Stimulated activated memory B cell treated with anti-CD40 and anti-IgM and Interleukin-4, amounts not matched to agents 10 μg/mL and 1 μg/mL and 100 μg/mL, for 72 hours (primary cell): ENCODE measurements at regions not wholly inside any gene's neighbourhood (a gene's known extent, or its start where the extent isn't known, plus 50 kb on each side); places are given as distances from the start of the nearest gene placed in this dataset.
"Not testable (repeated sequence)": the region's sequence is repeated elsewhere in the genome, so short reads cannot be mapped to it uniquely, and the experiment has no call there.

Experiments
- ATAC-seq: fragments of 150-1000 bp; cut with Tn5 transposase; 2 replicates; pipeline ENCODE4 v1.10.0; 2021
- H3K27ac Mint-ChIP-seq: one replicate; pipeline ENCODE4 v1.8.0; 2022; ENCODE audit warnings: mild to moderate bottlenecking, mixed read lengths
- H3K27me3 Mint-ChIP-seq: one replicate; pipeline ENCODE4 v1.8.0; 2022; ENCODE audit warnings: mixed read lengths
- H3K36me3 Mint-ChIP-seq: one replicate; pipeline ENCODE4 v1.8.0; 2022; ENCODE audit warnings: mixed read lengths
- H3K4me1 Mint-ChIP-seq: one replicate; pipeline ENCODE4 v1.8.0; 2022; ENCODE audit warnings: mixed read lengths
- H3K4me3 Mint-ChIP-seq: one replicate; pipeline ENCODE4 v1.8.0; 2022; ENCODE audit warnings: mild to moderate bottlenecking, moderate library complexity, mixed read lengths
- H3K9me3 Mint-ChIP-seq: one replicate; pipeline ENCODE4 v1.8.0; 2022; ENCODE audit warnings: mixed read lengths

DNA sequence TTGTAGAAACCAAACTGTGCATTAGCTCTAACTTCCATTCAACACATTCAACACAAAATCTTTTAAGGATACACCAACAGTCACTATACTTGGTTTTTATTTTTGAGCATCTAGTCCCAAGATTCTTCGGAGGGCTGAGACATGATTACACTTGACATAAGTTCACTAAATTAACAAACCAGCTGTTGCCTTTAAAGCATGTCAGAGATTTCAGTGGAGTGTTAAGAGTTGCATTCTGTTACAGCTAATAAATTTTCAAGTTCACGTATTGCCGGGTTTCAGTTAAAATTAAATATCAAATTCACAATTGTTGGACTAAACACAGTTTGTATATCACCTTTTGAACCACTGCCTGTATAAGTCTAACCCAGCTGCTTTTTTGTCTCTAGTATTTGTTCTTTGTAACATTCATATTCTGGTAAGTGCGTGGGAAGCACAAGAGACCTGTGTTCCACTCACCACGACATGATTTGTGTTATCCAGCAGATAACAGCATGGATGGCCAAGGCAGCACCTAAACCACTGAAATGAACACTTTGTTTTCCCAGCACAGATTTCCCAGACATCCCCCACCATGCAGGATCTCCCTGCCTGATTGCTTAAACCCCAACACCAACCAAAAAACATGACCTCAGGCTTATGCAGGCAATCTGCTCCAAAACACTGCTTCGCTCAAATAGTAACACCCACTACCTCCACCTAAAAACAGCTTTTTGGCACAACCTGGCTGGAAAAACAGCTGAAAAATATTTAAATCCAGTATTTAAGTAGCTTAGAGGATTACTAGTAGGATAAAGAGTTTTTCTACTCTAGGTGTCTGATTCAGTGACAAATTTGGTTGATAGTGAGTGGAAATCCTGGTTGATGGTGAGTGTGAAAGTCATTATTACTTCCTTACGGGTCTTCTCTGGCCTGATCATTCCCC, 286.5 kb upstream of the NT5E start:
- Mint-ChIP-seq H3K36me3 (no peaks in the 10 kb centered on the region), H3K9me3 (no peaks in the 10 kb centered on the region), H3K4me1 (no peaks in the 10 kb centered on the region), H3K27me3 (no peaks in the 10 kb centered on the region), H3K4me3 (no peak overlapping the region), H3K27ac (no peak overlapping the region)
- ATAC-seq: no peak

DNA sequence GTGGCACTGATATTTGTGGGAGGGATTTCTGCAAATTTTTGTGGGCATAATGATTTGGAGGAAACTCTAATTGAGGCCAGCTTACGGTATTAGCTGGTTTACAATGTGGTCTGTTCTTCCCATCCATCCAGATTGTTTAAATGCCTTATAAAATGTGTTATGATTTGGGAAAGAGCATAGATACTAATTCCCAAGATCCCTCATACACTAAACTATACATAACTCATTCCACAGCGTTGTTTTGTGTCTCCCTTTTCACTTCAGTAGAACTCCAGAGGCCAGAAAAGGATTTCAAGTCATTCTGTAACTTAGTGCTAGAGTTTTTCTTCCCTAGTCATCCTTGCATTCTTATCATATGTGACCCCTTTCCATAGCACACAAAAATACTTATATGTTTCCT, 292.6 kb upstream of the NT5E start:
- H3K9me3 Mint-ChIP-seq: peaks cover 3% of the 10 kb centered on the region

DNA sequence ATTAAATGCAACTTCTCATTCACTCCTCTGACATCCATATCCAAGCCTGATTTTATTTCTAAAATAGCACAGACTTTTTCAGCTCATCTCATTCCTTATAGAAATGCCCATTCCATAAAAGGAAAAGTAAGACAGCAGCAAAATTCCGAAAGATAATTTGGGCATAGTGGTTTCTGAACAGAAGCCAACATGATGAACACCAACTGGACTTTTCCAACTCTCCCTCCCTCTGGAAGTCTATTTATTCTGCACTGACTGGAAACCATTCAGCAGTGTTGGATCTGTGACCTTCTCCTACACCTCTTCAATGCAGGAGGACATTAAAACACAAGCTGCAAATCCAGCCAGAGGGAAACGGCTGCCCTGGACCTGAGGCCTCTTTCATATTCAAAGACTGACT, 306.2 kb upstream of the NT5E start:
- ATAC-seq: no peak
- no peak overlapping the region for H3K4me3 Mint-ChIP-seq
- no peaks in the 10 kb centered on the region for H3K4me1 Mint-ChIP-seq
- peaks cover 10% of the 10 kb centered on the region for H3K9me3 Mint-ChIP-seq
- no peak overlapping the region for H3K27ac Mint-ChIP-seq
- H3K36me3 Mint-ChIP-seq: no peaks in the 10 kb centered on the region
- no peaks in the 10 kb centered on the region for H3K27me3 Mint-ChIP-seq

More for the DNA sequence above, 292.6 kb upstream of the NT5E start:
- Mint-ChIP-seq H3K27ac (no peak overlapping the region), H3K4me3 (no peak overlapping the region), H3K4me1 (no peaks in the 10 kb centered on the region), H3K27me3 (no peaks in the 10 kb centered on the region), H3K36me3 (no peaks in the 10 kb centered on the region)
- no peak for ATAC-seq

DNA sequence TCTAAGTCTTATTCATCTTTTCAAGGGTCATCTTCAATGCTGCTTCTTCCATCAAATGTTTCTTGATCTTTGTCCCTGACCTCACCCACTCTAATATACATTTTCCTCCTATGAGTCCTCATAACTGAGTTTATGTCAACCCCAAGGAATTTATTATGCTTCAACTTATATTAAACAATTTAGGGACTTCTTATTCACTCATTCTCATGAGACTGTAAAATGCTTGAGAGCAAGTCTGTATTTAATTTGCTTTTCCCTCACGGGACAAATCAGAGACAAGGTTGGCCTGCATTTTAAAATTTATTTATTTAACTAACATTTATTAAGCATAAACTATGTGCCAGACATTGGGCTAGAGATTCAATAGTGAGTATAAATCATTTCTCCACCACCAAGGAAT, 312.0 kb upstream of the NT5E start:
- no peaks in the 10 kb centered on the region for H3K36me3 Mint-ChIP-seq
- H3K4me3 Mint-ChIP-seq: no peak overlapping the region
- ATAC-seq: no peak
- no peaks in the 10 kb centered on the region for H3K4me1 Mint-ChIP-seq
- H3K27me3 Mint-ChIP-seq: no peaks in the 10 kb centered on the region
- H3K9me3 Mint-ChIP-seq: no peaks in the 10 kb centered on the region
- no peak overlapping the region for H3K27ac Mint-ChIP-seq

DNA sequence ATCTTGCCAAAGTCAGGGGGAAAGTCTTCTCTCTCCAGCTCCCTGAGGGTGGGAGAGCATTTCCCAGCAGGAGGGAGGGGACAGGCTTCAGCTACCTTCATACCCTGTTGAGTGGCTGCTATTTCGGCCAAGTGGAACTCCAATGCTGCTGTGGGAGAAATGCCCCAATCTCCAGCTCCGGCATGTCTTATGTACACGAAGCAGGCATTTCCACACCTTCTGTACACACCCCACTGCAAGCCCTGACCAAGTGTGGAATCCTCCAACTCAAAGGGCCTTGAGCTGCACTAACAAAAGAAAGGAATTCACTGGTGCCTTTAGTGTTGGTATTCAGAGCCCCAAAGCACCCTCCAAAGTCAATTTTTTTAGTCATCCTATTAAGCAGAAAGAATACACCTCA, 313.6 kb upstream of the NT5E start:
- Mint-ChIP-seq H3K36me3 (no peaks in the 10 kb centered on the region), H3K27me3 (no peaks in the 10 kb centered on the region), H3K9me3 (no peaks in the 10 kb centered on the region), H3K4me1 (no peaks in the 10 kb centered on the region), H3K4me3 (no peak overlapping the region), H3K27ac (no peak overlapping the region)
- ATAC-seq: no peak

DNA sequence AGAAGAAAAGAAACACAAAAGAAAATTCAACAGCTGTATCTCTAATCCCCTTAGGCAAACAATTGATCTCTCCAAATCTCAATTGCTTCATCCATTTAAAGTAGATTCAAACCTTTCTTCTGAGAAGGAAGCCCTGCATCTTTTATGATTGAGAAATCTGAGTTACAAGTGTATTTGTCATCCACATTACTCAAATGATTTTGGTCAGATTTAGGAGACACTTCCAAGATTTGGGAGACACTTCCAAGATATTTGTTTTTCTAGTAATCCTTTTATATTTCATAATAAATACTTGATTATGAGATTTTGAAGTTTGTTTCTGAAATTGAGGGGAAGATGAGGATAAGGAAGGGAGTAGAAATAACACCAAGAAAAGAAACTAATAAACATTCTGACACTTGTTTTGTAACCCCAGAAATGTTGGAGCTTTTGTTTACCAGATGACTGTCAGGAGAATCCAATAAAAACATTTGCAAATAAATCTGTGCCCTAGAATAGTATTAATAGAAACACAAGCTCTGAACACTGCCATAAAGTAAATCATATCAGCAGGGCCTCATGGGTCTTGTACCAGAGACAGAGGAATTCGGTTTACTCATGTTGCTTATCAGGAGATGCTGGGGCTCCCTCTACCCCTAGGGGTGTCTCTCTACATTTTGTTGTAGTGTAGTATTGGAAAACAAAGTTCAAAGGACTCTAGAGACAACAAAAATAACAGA, 314.3 kb upstream of the NT5E start:
- no peaks in the 10 kb centered on the region for H3K36me3 Mint-ChIP-seq
- H3K4me1 Mint-ChIP-seq: no peaks in the 10 kb centered on the region
- no peak overlapping the region for H3K27ac Mint-ChIP-seq
- no peak overlapping the region for H3K4me3 Mint-ChIP-seq
- H3K27me3 Mint-ChIP-seq: no peaks in the 10 kb centered on the region
- no peak for ATAC-seq
- H3K9me3 Mint-ChIP-seq: no peaks in the 10 kb centered on the region

DNA sequence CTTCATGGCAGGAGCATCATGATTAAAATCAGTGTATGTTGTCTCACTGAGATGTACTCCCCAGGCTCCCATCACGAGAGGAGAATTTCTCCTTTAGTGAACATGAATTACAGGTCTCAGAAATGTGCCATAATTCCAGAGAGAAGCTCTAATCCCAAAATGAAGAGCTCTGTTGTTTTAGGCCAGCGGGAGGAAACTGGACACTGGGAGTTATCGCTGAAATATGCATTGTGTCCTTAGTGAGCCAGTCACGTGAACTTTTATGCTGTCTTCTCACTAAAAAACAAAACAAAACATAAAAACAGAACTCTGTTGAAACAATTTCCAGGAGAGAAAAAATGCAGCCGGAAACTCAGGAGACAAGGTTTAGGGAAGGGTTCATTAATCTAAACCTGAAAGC, 315.7 kb upstream of the NT5E start:
- ATAC-seq: no peak
- no peaks in the 10 kb centered on the region for H3K9me3 Mint-ChIP-seq
- H3K4me1 Mint-ChIP-seq: no peaks in the 10 kb centered on the region
- no peaks in the 10 kb centered on the region for H3K27me3 Mint-ChIP-seq
- H3K36me3 Mint-ChIP-seq: no peaks in the 10 kb centered on the region
- H3K27ac Mint-ChIP-seq: no peak overlapping the region
- no peak overlapping the region for H3K4me3 Mint-ChIP-seq

DNA sequence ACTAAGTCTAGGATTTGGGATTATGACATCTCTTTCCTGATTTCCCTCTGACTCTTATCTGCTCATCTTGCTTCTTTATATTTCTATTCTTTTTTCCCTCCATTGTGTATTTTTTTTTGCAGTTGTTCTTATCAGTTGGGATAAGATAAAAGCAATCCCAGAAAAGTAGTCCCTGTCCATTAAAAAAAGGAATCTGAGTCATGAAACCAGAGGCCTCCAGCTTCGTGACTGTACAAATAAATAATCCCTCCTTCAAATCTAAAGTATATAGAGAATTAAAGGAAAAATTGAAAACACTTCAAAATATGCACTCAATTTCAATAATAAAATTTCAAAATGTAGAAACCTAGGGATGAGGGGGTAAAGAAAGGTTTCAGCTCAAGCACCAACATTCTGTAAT, 317.8 kb upstream of the NT5E start:
- no peak for ATAC-seq
- Mint-ChIP-seq H3K36me3 (no peaks in the 10 kb centered on the region), H3K4me3 (no peak overlapping the region), H3K4me1 (no peaks in the 10 kb centered on the region), H3K27me3 (no peaks in the 10 kb centered on the region), H3K9me3 (no peaks in the 10 kb centered on the region), H3K27ac (no peak overlapping the region)

DNA sequence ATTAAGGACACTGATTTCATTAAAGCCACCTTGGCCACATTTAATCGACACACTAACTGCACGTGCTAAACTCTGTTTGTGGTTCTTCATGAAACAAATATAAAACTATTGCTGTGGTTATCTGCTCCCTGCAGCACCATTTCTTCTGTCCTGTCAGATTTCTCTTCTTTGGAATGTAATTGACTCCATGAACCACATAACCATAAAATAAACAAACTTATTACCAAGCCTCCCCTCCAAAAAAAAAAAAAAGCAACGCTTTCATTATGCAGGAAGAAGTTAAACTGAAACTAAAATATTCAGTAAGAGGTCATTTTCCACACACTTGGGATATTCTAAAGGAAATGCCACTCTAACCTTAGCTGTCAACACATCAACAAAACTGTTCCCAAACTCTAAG, 319.1 kb upstream of the NT5E start:
- Mint-ChIP-seq H3K4me3 (no peak overlapping the region), H3K9me3 (no peaks in the 10 kb centered on the region), H3K27ac (no peak overlapping the region), H3K4me1 (no peaks in the 10 kb centered on the region), H3K36me3 (no peaks in the 10 kb centered on the region), H3K27me3 (no peaks in the 10 kb centered on the region)
- ATAC-seq: no peak

DNA sequence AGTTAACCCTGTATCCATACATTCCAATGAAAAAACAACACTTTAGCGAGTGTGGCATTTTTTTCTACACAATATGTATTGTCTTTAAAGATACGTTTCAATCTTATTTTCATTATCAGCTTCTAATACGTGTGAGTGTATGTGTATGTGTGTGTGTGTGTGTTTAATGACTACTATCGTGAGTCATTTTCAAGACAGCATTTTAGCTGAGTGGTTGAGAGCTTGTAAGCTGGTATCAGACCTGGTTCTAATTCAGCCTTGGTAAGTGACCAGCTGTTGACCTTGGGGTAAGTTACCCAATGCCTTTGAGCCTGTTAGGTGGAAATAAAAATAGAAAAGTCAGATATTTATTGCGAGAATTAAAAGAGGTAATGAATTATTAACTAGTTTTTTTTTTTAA, 320.0 kb upstream of the NT5E start:
- no peaks in the 10 kb centered on the region for H3K36me3 Mint-ChIP-seq
- H3K4me1 Mint-ChIP-seq: no peaks in the 10 kb centered on the region
- H3K4me3 Mint-ChIP-seq: no peak overlapping the region
- no peak for ATAC-seq
- no peak overlapping the region for H3K27ac Mint-ChIP-seq
- H3K27me3 Mint-ChIP-seq: no peaks in the 10 kb centered on the region
- no peaks in the 10 kb centered on the region for H3K9me3 Mint-ChIP-seq

DNA sequence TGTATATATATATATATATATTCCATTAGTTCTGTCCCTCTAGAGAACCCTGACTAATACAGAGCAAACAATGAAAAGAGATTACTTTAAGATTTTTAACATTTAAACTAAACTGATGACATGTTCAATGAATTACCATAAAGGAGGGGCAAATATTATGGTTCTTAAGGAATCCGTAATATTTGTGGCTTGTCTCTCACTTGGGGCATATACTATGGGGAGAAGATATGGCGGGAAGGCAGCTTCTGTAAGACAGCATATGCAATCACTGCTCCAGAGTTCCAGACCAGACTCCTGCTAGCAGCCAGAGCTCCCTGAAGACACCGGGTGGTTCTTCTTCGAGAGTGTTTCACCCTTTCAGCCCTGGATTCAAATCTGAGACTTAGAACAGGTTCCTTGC, 321.1 kb upstream of the NT5E start:
- ATAC-seq: no peak
- Mint-ChIP-seq H3K4me3 (no peak overlapping the region), H3K27ac (no peak overlapping the region), H3K27me3 (no peaks in the 10 kb centered on the region), H3K9me3 (no peaks in the 10 kb centered on the region), H3K4me1 (no peaks in the 10 kb centered on the region), H3K36me3 (no peaks in the 10 kb centered on the region)

DNA sequence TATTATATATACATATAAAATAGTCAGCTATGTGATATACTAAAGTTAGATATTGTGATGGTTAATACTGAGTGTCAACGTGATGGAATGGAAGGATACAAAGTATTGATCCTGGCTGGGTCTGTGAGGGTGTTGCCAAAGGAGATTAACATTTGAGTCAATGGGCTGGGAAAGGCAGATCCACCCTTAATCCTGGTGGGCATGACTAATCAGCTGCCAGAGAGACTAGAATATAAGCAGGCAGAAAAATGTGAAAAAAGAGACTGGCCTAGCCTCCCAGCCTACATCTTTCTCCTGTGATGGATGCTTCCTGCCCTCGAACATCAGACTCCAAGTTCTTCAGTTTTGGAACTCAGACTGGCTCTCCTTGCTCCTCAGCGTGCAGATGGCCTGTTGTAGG, 321.6 kb upstream of the NT5E start:
- H3K4me1 Mint-ChIP-seq, H3K27ac Mint-ChIP-seq, H3K4me3 Mint-ChIP-seq, H3K27me3 Mint-ChIP-seq, ATAC-seq, H3K36me3 Mint-ChIP-seq, H3K9me3 Mint-ChIP-seq: not testable (repeated sequence)

DNA sequence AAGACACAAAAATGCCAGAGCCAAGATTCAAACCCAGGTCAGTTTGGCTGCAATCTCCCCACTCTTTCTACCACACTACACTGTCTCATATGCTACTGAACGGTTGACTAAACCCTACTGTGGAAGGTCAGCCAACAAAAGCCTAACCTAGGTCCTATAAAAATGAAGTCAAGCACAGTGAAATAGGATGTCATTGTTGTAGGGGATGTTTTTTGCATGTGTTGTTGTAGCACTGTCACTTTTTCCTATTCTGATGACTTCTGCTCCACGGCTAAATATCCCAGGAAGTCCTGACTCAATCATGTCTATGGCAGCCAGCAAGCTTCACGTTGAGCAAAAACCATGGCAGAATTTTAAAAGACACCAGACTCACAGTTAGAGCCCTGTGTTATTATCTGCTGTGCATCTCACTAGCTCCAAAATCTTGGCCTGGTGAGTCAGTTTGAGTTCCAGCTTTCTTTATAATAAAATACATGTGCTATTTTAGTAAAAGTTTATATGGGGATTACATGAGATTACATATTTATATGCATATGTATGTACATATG, 322.1 kb upstream of the NT5E start:
- Mint-ChIP-seq H3K36me3 (no peaks in the 10 kb centered on the region), H3K27ac (no peak overlapping the region), H3K4me1 (no peaks in the 10 kb centered on the region), H3K9me3 (no peaks in the 10 kb centered on the region), H3K27me3 (no peaks in the 10 kb centered on the region), H3K4me3 (no peak overlapping the region)
- ATAC-seq: no peak

DNA sequence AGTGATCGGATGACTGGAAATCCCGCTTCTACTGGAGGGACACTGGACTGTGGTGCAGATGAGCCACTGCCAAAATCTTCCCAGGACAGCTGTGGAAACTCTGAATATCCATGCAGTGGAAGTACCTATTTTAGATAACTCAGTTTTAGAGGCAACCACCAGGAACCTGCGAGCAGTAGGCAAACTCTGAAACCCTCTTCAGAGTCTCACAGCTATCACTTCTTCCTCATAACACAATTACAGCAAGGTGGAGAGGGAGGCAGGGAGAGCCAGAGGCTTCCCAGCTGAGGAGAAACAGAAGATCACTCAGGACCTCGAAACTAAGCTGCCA, 322.8 kb upstream of the NT5E start:
- no peaks in the 10 kb centered on the region for H3K4me1 Mint-ChIP-seq
- H3K27ac Mint-ChIP-seq: no peak overlapping the region
- H3K9me3 Mint-ChIP-seq: no peaks in the 10 kb centered on the region
- no peaks in the 10 kb centered on the region for H3K36me3 Mint-ChIP-seq
- no peaks in the 10 kb centered on the region for H3K27me3 Mint-ChIP-seq
- H3K4me3 Mint-ChIP-seq: no peak overlapping the region
- ATAC-seq: no peak

DNA sequence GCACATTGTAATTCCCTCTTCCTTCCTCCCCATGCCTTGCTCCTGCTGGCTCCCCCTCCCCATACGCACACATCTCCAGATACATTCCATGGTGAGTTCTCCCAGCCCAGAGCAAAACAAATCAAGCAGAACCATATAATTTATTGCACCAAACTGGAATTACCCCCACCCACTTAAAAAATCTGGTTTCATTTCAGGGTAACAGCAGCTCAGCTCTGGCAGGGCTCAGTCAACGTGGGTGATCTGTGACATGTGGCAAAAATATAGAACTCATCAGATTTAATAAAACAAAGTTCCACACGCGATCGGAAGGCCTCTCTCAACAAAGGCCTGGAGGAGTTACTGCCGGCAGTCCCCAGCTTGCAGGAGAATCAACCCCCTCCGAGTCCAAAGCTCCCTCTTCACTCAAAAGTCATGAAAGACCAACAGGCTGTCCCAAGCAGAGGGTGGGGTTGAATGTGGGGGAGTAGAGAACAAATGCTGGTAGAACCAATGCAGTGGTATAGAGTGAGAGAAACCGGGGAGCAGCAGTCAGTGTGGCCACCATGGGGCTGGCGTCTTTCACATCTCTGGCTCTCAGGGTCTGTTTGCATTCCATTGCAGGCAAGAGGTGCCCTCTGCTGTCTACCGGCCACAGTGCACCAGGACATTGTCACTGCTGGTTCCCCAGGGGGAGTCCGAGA, 323.3 kb upstream of the NT5E start:
- no peak overlapping the region for H3K4me3 Mint-ChIP-seq
- no peaks in the 10 kb centered on the region for H3K9me3 Mint-ChIP-seq
- ATAC-seq: no peak
- H3K27me3 Mint-ChIP-seq: no peaks in the 10 kb centered on the region
- no peak overlapping the region for H3K27ac Mint-ChIP-seq
- H3K4me1 Mint-ChIP-seq: no peaks in the 10 kb centered on the region
- no peaks in the 10 kb centered on the region for H3K36me3 Mint-ChIP-seq
